ENCODE measurements at regions not wholly inside any gene's neighbourhood (a gene's known extent, or its start where the extent isn't known, plus 50 kb on each side); places are given as distances from the start of the nearest gene placed in this dataset.

DNA sequence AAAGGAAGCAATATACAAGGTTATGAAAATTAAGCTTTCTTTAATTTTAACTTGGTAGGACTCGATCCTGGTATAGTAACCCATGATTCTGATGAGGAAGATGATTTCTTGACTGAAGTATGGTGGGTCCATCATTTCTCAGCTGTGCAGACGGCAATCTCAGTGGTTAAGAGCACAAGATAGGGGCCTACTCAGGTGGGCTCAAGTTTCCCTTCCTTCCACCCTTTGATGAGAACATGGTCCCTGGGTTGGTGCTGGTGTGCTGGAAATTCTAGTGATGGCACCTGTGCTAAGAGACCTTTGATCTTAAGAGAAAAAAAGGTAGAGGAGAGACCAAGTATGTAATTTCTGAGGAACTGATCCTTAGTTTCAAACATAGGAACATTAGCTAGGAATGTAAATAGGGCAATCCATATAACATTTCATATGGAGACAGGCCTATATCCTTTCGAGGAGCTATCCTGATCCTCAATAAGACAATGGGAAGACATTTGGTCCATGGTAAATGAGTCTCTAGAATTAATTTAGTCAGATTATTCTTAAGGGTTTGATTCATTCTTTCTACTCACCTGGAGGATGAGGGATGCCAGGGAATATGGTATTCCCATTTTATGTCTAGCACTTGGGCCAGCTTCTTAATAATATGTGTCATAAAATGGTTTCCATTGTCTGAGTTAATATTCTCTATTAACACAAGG, 104.5 kb upstream of the NECTIN3 start:
- DNase-seq (ENCODE audit: low read depth, low spot score), result no peak
- ChIA-PET POLR2A (no interaction called here), CTCF (interaction anchor here (0.7 kb wide), 1 partner anchor 117 kb away, joined by 3 read pairs; no protein-coding TSS in a partner anchor)
- H3K4me3 ChIP-seq (ENCODE audit: low read depth, low read length), result no peak overlapping the region
- TF ChIP-seq, protein P1, sequence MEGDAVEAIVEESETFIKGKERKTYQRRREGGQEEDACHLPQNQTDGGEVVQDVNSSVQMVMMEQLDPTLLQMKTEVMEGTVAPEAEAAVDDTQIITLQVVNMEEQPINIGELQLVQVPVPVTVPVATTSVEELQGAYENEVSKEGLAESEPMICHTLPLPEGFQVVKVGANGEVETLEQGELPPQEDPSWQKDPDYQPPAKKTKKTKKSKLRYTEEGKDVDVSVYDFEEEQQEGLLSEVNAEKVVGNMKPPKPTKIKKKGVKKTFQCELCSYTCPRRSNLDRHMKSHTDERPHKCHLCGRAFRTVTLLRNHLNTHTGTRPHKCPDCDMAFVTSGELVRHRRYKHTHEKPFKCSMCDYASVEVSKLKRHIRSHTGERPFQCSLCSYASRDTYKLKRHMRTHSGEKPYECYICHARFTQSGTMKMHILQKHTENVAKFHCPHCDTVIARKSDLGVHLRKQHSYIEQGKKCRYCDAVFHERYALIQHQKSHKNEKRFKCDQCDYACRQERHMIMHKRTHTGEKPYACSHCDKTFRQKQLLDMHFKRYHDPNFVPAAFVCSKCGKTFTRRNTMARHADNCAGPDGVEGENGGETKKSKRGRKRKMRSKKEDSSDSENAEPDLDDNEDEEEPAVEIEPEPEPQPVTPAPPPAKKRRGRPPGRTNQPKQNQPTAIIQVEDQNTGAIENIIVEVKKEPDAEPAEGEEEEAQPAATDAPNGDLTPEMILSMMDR (IDR thresholded peaks at IDR 0.05; ENCODE audit: low read depth, low read length), result no peak
- no peak overlapping the region for H3K27ac ChIP-seq (ENCODE audit: low read depth, low read length)
- no peaks in the 10 kb centered on the region for H3K27me3 ChIP-seq (ENCODE audit: control insufficient read depth, insufficient read depth, low read length)
- peaks cover 18% of the 10 kb centered on the region for H3K9me3 ChIP-seq (ENCODE audit: control insufficient read depth, insufficient read depth, low read length)

DNA sequence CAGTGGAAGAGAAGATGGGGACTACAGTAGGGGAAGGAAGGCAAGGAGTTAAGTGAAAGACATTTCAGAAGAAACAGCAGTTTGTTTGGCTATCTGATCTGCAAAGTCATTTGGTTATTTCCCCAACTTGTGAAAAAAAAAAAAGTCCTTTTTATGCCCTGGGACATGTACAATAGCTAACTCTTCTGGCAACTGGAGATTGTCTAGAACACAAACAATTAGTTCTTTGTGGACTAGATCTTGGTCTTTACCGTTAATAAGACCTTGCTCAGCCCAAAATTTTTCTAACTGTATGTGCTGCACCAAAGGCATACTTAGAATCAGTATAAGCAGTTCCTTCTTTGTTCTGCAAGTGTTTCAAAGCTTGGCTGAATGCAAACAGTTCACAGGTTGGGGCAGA, 103.5 kb upstream of the NECTIN3 start:
- ChIA-PET CTCF (interaction anchor here (0.7 kb wide), 1 partner anchor 118 kb away, joined by 3 read pairs; no protein-coding TSS in a partner anchor), POLR2A (no interaction called here)
- TF ChIP-seq, protein P1 (IDR thresholded peaks at IDR 0.05; ENCODE audit: low read depth, low read length), result no peak
- Histone ChIP-seq H3K27ac (ENCODE audit: low read depth, low read length) (no peak overlapping the region), H3K4me3 (ENCODE audit: low read depth, low read length) (no peak overlapping the region), H3K27me3 (ENCODE audit: control insufficient read depth, insufficient read depth, low read length) (no peaks in the 10 kb centered on the region), H3K9me3 (ENCODE audit: control insufficient read depth, insufficient read depth, low read length) (peaks cover 18% of the 10 kb centered on the region)
- DNase-seq (ENCODE audit: low read depth, low spot score), result no peak

DNA sequence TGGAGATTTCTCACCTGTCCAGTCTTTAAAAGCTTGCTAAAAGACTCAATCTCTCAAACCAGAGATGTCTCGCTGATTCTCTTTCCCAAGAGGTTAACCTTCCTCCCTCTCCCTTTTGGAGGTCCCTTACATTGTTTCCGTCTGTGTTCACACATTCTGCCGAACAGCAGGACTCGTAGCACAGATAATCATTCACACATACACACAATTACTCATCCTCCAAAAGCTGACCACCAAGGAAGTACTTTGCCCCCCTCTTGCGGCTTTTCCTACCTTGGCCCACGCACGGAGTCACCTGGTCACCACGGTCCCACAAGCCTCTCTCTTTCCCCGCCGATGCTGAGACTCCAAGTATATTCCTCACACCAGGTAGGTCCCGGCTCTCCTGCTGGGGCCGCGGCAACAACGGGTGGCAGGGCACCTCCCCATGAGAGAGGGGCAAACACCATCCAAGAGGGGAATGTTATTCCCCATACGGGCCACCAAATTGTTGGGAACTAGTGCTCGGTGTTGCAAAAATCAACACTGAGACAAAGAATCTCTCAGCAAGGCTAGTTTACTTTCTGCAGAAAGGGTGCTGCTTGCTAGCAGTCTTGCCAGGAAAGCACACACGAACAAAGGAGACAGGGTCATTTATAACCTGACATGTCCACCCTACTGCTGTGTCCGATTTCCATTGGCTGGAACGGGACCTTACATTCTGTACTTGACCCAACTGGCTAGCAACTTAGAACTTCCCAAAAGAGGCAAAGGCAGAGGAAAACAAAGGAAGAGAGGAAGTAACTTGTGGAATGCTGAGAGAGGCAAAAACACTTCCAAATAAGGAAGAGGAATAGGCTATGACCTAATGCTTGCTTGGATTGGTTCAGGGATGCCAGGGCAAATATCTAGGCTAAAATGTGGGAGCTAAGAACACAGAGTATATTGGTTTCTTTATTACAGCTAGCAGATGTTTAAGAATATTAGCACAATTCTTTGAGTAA, 102.1 kb upstream of the NECTIN3 start:
- ChIA-PET CTCF (interaction anchor here (0.7 kb wide), 1 partner anchor 892 kb away, joined by 3 read pairs; no protein-coding TSS in a partner anchor), POLR2A (no interaction called here)
- TF ChIP-seq, protein P1 (IDR thresholded peaks at IDR 0.05; ENCODE audit: low read depth, low read length), result no peak
- Histone ChIP-seq H3K27me3 (ENCODE audit: control insufficient read depth, insufficient read depth, low read length) (no peaks in the 10 kb centered on the region), H3K27ac (ENCODE audit: low read depth, low read length) (no peak overlapping the region), H3K9me3 (ENCODE audit: control insufficient read depth, insufficient read depth, low read length) (peaks cover 12% of the 10 kb centered on the region), H3K4me3 (ENCODE audit: low read depth, low read length) (no peak overlapping the region)
- no peak for DNase-seq (ENCODE audit: low read depth, low spot score)

DNA sequence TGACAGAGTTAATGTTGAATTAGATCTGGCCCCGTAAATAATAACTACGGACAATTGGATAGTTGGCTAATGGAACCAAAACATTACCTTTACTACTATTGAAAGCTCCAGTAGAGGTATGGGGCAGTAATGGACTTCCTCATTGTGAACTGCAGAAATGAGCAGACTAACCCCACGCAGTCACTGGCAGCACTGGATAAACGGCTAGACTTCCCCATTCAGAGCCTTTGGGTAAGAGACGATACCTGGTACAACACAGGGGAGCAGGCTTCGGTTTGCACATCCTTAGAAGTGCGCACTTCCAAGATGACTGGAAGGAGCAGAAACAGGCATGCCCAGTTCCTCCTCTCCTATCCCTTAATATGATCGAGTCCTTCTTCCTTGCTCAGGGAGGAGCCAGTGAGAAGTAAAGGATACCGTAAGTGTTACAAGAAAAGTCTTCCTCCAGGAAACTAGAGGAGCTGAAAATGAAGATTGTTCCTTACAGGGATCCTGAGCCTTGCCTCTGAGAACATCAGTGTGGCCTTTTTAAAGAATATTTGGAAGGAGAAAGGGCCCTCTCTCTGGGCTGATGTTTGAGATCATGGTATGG, 100.5 kb upstream of the NECTIN3 start:
- peaks cover 11% of the 10 kb centered on the region for H3K9me3 ChIP-seq (ENCODE audit: control insufficient read depth, insufficient read depth, low read length)
- no peaks in the 10 kb centered on the region for H3K27me3 ChIP-seq (ENCODE audit: control insufficient read depth, insufficient read depth, low read length)
- TF ChIP-seq, protein P1 (IDR thresholded peaks at IDR 0.05; ENCODE audit: low read depth, low read length), result no peak
- H3K27ac ChIP-seq (ENCODE audit: low read depth, low read length), result no peak overlapping the region
- ChIA-PET POLR2A (no interaction called here), CTCF (no interaction called here)
- H3K4me3 ChIP-seq (ENCODE audit: low read depth, low read length), result no peak overlapping the region
- DNase-seq (ENCODE audit: low read depth, low spot score), result no peak

Data from AG04450 (cell line).